Erythroblast (primary cell): ENCODE measurements at regions not wholly inside any gene's neighbourhood (a gene's known extent, or its start where the extent isn't known, plus 50 kb on each side); places are given as distances from the start of the nearest gene placed in this dataset.

Experiments used
- GATA1 ChIP-seq: IDR thresholded peaks from 2 replicates; pipeline ENCODE4 v1.6.1; 2011; ENCODE audit warnings: low read depth, mild to moderate bottlenecking, control low read depth, low read length, moderate library complexity
- POLR2A ChIP-seq: IDR thresholded peaks from 2 replicates; pipeline ENCODE4 v1.6.1; 2011; ENCODE audit warnings: mild to moderate bottlenecking, low read length

- TF ChIP-seq POLR2A (no peak), GATA1 (no peak)
Observed at GRCh38 chr9:1454211-1454610, 404.1 kb downstream of the DMRT2 start.
